Uterus (tissue), 2 donors: ENCODE measurements at regions not wholly inside any gene's neighbourhood (a gene's known extent, or its start where the extent isn't known, plus 50 kb on each side); places are given as distances from the start of the nearest gene placed in this dataset.

Experiments
- POLR2A ChIP-seq, 2 donors: fragments of 450-650 bp; IDR thresholded peaks; one replicate each; pipeline ENCODE4 v1.6.1; 2016; ENCODE audit warnings: antibody characterized with exemption in 2 of 2, mild to moderate bottlenecking in 1 of 2, moderate library complexity in 1 of 2
- TF ChIP-seq, protein P1 (sequence below), 4 experiments: fragments of 200-600 bp in 2 of 4; fragments of 450-650 bp in 2 of 4; sonication (generic) in 2 of 4; IDR thresholded peaks; one replicate each; pipeline ENCODE4 v1.5.1; 2016 to 2019; ENCODE audit warnings: antibody characterized with exemption in 4 of 4, mild to moderate bottlenecking in 2 of 4, moderate library complexity in 1 of 4

DNA sequence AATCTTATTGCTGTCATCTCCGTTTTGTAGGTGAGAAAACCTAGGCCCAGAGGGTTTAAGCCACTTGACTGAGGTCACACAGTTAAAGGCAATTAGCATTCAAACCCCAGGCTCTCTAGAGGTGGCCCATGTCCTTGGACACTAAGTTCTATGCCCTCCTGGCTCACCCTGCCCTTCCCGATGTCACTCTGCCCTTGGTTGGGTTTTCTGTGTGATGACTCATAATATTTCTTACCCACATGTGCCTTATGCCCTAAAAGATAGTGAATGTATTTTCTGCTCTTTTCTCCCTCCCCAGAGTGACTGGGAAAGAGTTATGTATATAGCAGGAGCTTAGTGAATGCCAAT is 174.5 kb upstream of the PITX1 start:
- TF ChIP-seq, protein P1, sequence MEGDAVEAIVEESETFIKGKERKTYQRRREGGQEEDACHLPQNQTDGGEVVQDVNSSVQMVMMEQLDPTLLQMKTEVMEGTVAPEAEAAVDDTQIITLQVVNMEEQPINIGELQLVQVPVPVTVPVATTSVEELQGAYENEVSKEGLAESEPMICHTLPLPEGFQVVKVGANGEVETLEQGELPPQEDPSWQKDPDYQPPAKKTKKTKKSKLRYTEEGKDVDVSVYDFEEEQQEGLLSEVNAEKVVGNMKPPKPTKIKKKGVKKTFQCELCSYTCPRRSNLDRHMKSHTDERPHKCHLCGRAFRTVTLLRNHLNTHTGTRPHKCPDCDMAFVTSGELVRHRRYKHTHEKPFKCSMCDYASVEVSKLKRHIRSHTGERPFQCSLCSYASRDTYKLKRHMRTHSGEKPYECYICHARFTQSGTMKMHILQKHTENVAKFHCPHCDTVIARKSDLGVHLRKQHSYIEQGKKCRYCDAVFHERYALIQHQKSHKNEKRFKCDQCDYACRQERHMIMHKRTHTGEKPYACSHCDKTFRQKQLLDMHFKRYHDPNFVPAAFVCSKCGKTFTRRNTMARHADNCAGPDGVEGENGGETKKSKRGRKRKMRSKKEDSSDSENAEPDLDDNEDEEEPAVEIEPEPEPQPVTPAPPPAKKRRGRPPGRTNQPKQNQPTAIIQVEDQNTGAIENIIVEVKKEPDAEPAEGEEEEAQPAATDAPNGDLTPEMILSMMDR (IDR thresholded peaks at IDR 0.05), result no peak
- no peak for TF ChIP-seq POLR2A (IDR thresholded peaks at IDR 0.05)
